Uterus (tissue), 3 donors: ENCODE measurements at regions not wholly inside any gene's neighbourhood (a gene's known extent, or its start where the extent isn't known, plus 50 kb on each side); places are given as distances from the start of the nearest gene placed in this dataset.

Experiments used
- DNase-seq, 2 donors: peaks; one replicate each; pipeline ENCODE4 v3.0.0-alpha.2; 2019 to 2020
- H3K27ac ChIP-seq, 2 donors: fragments of 200-600 bp; sonication (generic); 1 replicate in 1 of 2; 2 replicates in 1 of 2; pipeline ENCODE4 v1.5.1; 2016 to 2018
- H3K27me3 ChIP-seq, 2 donors: fragments of 200-600 bp; sonication (generic); one replicate each; pipeline ENCODE4 v1.5.1; 2018 to 2019; ENCODE audit warnings: control low read depth in 1 of 2
- H3K36me3 ChIP-seq, 2 donors: fragments of 200-600 bp; sonication (generic); one replicate each; pipeline ENCODE4 v1.5.1; 2019; ENCODE audit warnings: control low read depth in 1 of 2
- H3K4me1 ChIP-seq, 2 donors: fragments of 200-600 bp; sonication (generic); one replicate each; pipeline ENCODE4 v1.5.1; 2018 to 2019; ENCODE audit warnings: control low read depth in 1 of 2
- H3K4me3 ChIP-seq, 2 donors: fragments of 200-600 bp; sonication (generic); 1 replicate in 1 of 2; 2 replicates in 1 of 2; pipeline ENCODE4 v1.5.1; 2018 to 2019; ENCODE audit warnings: mild to moderate bottlenecking in 1 of 2
- H3K9me3 ChIP-seq, 2 donors: fragments of 200-600 bp; sonication (generic); one replicate each; pipeline ENCODE4 v1.5.1; 2019; ENCODE audit warnings: control low read depth in 1 of 2
- CTCF ChIP-seq, 4 experiments: fragments of 200-600 bp in 2 of 4; fragments of 450-650 bp in 2 of 4; sonication (generic) in 2 of 4; IDR thresholded peaks; one replicate each; pipeline ENCODE4 v1.5.1; 2016 to 2019; ENCODE audit warnings: antibody characterized with exemption in 4 of 4, mild to moderate bottlenecking in 2 of 4, moderate library complexity in 1 of 4
- POLR2A ChIP-seq, 2 donors: fragments of 450-650 bp; IDR thresholded peaks; one replicate each; pipeline ENCODE4 v1.6.1; 2016; ENCODE audit warnings: antibody characterized with exemption in 2 of 2, mild to moderate bottlenecking in 1 of 2, moderate library complexity in 1 of 2
- intact Hi-C: fragments of 100-400 bp; cut with DNase I; formaldehyde crosslinking; loops from one replicate; pipeline ENCODE4 v1.15.1; 2023; ENCODE audit warnings: low total_unique reads
- donor health status: DM: yes; HTN: yes; CAD: no.

DNA sequence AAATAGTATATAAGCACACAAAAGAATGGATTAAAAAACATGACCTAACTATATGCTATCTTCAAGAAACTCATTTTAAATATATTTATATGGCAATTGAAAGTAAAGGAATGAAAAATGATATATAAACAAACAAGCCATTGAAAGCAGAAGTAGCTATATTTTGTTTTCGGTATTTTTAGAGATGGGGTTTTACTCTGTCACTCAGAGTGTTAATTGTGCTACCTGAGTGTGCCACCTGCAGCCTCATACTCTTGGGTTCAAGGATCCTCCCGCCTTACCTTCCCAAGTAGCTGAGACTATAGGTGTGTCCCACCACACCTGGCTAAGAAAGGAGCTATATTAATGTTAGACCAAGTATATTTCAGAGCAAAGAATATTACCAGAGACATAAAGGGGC is 624.1 kb downstream of the BUD13 start:
- Histone ChIP-seq H3K36me3 (no peaks in the 10 kb centered on the region), H3K27me3 (no peaks in the 10 kb centered on the region), H3K27ac (no peak overlapping the region), H3K9me3 (peaks cover 0 to 7% of the 10 kb centered on the region in 2 donors), H3K4me1 (no peaks in the 10 kb centered on the region), H3K4me3 (no peak overlapping the region)
- no peak for DNase-seq
- intact Hi-C loops: no loop called here
- TF ChIP-seq POLR2A (IDR thresholded peaks at IDR 0.05) (no peak), CTCF (IDR thresholded peaks at IDR 0.05) (no peak)

GRCh38 chr11:116148056-116148455 is 624.7 kb downstream of the BUD13 start:
- H3K36me3 ChIP-seq: no peaks in the 10 kb centered on the region
- DNase-seq: no peak

GRCh38 chr11:116145187-116145865 is 627.5 kb downstream of the BUD13 start:
- no peaks in the 10 kb centered on the region for H3K9me3 ChIP-seq
- H3K27me3 ChIP-seq: no peaks in the 10 kb centered on the region
- H3K36me3 ChIP-seq: no peaks in the 10 kb centered on the region
- no peak overlapping the region for H3K27ac ChIP-seq
- TF ChIP-seq POLR2A (IDR thresholded peaks at IDR 0.05): no peak
- no peak for TF ChIP-seq CTCF (IDR thresholded peaks at IDR 0.05)
- H3K4me1 ChIP-seq: no peaks in the 10 kb centered on the region
- no peak for DNase-seq
- no peak overlapping the region for H3K4me3 ChIP-seq
- intact Hi-C loops: no loop called here

More at GRCh38 chr11:116148056-116148455, 624.7 kb downstream of the BUD13 start:
- Histone ChIP-seq H3K4me1 (no peaks in the 10 kb centered on the region), H3K4me3 (no peak overlapping the region), H3K9me3 (peaks cover 0 to 7% of the 10 kb centered on the region in 2 donors), H3K27ac (no peak overlapping the region), H3K27me3 (no peaks in the 10 kb centered on the region)
- no peak for TF ChIP-seq CTCF (IDR thresholded peaks at IDR 0.05)
- TF ChIP-seq POLR2A (IDR thresholded peaks at IDR 0.05): no peak
- intact Hi-C loops: no loop called here

DNA sequence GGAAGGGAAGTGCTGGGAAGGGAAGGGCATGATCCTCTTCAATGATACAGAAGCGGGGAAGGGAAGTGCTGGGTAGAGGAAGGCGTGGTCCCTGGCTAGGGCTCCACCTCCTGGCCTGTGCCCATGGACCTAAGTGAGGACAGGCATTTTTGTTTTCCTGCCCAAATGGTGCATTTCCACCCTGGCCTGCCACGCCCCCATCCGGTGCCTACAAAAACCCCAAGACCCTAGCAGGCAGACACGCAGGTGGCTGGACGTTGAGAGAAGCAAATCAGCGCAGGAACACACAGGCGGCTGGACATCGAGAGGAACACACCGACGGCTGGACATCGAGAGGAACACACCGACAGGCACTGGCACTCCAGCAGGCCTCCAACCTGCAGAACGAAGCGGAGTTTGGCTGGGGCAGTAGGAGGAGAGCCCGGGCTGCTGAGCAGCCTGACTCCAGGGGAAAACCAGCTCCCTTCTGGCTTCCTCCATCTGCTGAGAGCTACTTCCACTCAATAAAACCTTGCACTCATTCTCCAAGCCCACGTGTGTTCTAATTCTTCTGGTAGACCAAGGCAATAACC is 628.3 kb downstream of the BUD13 start:
- Histone ChIP-seq H3K27me3 (no peaks in the 10 kb centered on the region), H3K4me3 (no peak overlapping the region), H3K9me3 (no peaks in the 10 kb centered on the region), H3K4me1 (no peaks in the 10 kb centered on the region), H3K27ac (no peak overlapping the region), H3K36me3 (no peaks in the 10 kb centered on the region)
- intact Hi-C loops: no loop called here
- TF ChIP-seq POLR2A (IDR thresholded peaks at IDR 0.05): no peak
- no peak for TF ChIP-seq CTCF (IDR thresholded peaks at IDR 0.05)
- no peak for DNase-seq

- intact Hi-C loops: no loop called here
- Histone ChIP-seq H3K27me3 (no peaks in the 10 kb centered on the region), H3K4me1 (no peaks in the 10 kb centered on the region), H3K4me3 (no peak overlapping the region), H3K9me3 (no peaks in the 10 kb centered on the region), H3K27ac (no peak overlapping the region), H3K36me3 (no peaks in the 10 kb centered on the region)
- no peak for TF ChIP-seq POLR2A (IDR thresholded peaks at IDR 0.05)
- TF ChIP-seq CTCF (IDR thresholded peaks at IDR 0.05): no peak
- DNase-seq: no peak
Measured at GRCh38 chr11:116138280-116138679, 634.1 kb upstream of the CADM1 start.
